Natural killer cell (primary cell): ENCODE measurements at regions not wholly inside any gene's neighbourhood (a gene's known extent, or its start where the extent isn't known, plus 50 kb on each side); places are given as distances from the start of the nearest gene placed in this dataset.

Experiments
- ATAC-seq, 3 donors: fragments of 150-1000 bp in 2 of 3; fragments of 200-7000 bp in 1 of 3; cut with Tn5 transposase; 1 replicate in 1 of 3; 2 replicates in 2 of 3; pipeline ENCODE4 v1.10.0; 2021; ENCODE audit warnings: mild to moderate bottlenecking in 2 of 3, moderate library complexity in 2 of 3
- DNase-seq, 2 donors: peaks; one replicate each; pipeline versions ENCODE4 v3.0.0 to v3.0.0-alpha.2; 2013 to 2021; ENCODE audit warnings: mixed read lengths in 1 of 2
- H3K27ac ChIP-seq: one replicate; pipeline ENCODE4 v1.5.1; 2013; ENCODE audit warnings: mild to moderate bottlenecking, low read length
- H3K27me3 ChIP-seq: one replicate; pipeline ENCODE4 v1.6.1; 2013; ENCODE audit warnings: low read length; ENCODE audit not compliant: control insufficient read depth, insufficient read depth
- H3K36me3 ChIP-seq: one replicate; pipeline ENCODE4 v1.6.1; 2013; ENCODE audit warnings: low read length; ENCODE audit not compliant: control insufficient read depth, insufficient read depth
- H3K4me1 ChIP-seq: one replicate; pipeline ENCODE4 v1.6.1; 2013; ENCODE audit warnings: low read length; ENCODE audit not compliant: control insufficient read depth, insufficient read depth
- H3K4me3 ChIP-seq: one replicate; pipeline ENCODE4 v1.5.1; 2013; ENCODE audit warnings: low read length
- H3K9me3 ChIP-seq: one replicate; pipeline ENCODE4 v1.6.1; 2013; ENCODE audit warnings: low read length; ENCODE audit not compliant: control insufficient read depth, insufficient read depth
- H3K27ac Mint-ChIP-seq, 2 donors: one replicate each; pipeline ENCODE4 v1.8.0; 2022; ENCODE audit warnings: mild to moderate bottlenecking in 2 of 2, mixed read lengths in 2 of 2, moderate library complexity in 1 of 2
- H3K27me3 Mint-ChIP-seq, 2 donors: one replicate each; pipeline ENCODE4 v1.8.0; 2022; ENCODE audit warnings: low read depth in 2 of 2, mixed read lengths in 2 of 2
- H3K36me3 Mint-ChIP-seq: one replicate; pipeline ENCODE4 v1.8.0; 2022; ENCODE audit warnings: mixed read lengths
- H3K4me1 Mint-ChIP-seq, 2 donors: one replicate each; pipeline ENCODE4 v1.8.0; 2022; ENCODE audit warnings: mixed read lengths in 2 of 2
- H3K4me3 Mint-ChIP-seq: one replicate; pipeline ENCODE4 v1.8.0; 2022; ENCODE audit warnings: mild to moderate bottlenecking, moderate library complexity, mixed read lengths
- H3K9me3 Mint-ChIP-seq, 2 donors: one replicate each; pipeline ENCODE4 v1.8.0; 2022; ENCODE audit warnings: mixed read lengths in 2 of 2
- WGBS: methylation state at CpG from one replicate; pipeline ENCODE4 v1.1.7; 2013; ENCODE audit warnings: missing lambda C conversion rate; ENCODE audit not compliant: insufficient coverage; 5-methylcytosine and 5-hydroxymethylcytosine counted together
- intact Hi-C: fragments of 100-400 bp; cut with micrococcal nuclease; formaldehyde crosslinking; loops from one replicate; pipeline ENCODE4 v1.14.2; 2022
- TF ChIP-seq, protein P1 (sequence below): fragments of 200-600 bp; IDR thresholded peaks from one replicate; pipeline ENCODE4 v1.8.0; 2022; ENCODE audit warnings: antibody characterized with exemption

DNA sequence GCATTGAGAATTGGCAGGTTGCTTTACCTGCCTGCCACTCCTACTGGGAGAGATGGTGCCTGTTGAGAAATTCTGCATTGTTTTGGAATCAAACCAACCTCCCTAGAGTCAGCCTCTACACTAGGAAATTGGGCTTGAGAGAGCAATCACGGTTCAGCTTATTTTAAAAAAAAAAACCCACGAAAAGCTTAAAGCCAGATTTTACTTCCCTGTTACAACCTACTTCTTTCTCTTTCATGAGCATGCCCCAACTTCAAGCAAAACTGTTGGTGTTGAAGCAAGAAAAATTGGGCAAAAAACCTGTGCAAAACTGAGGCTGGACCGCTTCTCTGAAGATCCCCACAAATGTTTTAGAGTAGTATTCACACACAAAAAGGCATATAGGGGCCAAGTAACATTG lies 134.6 kb upstream of the ZEB2 start:
- Mint-ChIP-seq H3K4me3 (no peak overlapping the region), H3K27ac (no peak overlapping the region), H3K4me1 (peaks cover 8 to 16% of the 10 kb centered on the region in 2 donors), H3K36me3 (no peaks in the 10 kb centered on the region), H3K27me3 (no peaks in the 10 kb centered on the region), H3K9me3 (no peaks in the 10 kb centered on the region)
- Histone ChIP-seq H3K27me3 (no peaks in the 10 kb centered on the region), H3K4me1 (peaks cover 3% of the 10 kb centered on the region), H3K9me3 (no peaks in the 10 kb centered on the region), H3K36me3 (no peaks in the 10 kb centered on the region), H3K4me3 (no peak overlapping the region), H3K27ac (no peak overlapping the region)
- DNase-seq (no peak), ATAC-seq (no peak)
- intact Hi-C loops, result no loop called here
- TF ChIP-seq, protein P1, sequence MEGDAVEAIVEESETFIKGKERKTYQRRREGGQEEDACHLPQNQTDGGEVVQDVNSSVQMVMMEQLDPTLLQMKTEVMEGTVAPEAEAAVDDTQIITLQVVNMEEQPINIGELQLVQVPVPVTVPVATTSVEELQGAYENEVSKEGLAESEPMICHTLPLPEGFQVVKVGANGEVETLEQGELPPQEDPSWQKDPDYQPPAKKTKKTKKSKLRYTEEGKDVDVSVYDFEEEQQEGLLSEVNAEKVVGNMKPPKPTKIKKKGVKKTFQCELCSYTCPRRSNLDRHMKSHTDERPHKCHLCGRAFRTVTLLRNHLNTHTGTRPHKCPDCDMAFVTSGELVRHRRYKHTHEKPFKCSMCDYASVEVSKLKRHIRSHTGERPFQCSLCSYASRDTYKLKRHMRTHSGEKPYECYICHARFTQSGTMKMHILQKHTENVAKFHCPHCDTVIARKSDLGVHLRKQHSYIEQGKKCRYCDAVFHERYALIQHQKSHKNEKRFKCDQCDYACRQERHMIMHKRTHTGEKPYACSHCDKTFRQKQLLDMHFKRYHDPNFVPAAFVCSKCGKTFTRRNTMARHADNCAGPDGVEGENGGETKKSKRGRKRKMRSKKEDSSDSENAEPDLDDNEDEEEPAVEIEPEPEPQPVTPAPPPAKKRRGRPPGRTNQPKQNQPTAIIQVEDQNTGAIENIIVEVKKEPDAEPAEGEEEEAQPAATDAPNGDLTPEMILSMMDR, result no peak
- 45% methylated on average over 3 of the region's 3 CpGs for WGBS

DNA sequence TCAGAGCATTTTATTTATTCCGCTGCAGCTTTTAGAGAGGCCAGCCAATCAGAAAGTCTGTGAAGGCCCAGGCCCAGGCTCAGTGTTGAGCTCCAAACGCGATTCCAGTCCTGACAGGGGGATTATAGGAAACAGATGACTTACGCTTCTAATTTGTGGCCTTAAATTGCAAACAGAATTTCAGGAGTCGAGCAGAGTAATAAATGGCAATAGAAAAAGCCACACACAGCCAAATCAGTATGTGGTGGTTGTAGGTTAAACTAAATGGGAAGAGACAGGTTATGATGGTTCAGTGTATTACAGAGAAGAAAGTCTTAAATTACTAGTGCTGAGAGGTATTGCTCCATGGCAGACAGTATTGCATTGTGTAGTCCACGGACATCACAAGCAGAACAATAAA lies 131.0 kb upstream of the ZEB2 start:
- H3K9me3 ChIP-seq, result no peaks in the 10 kb centered on the region
- Mint-ChIP-seq H3K36me3 (no peaks in the 10 kb centered on the region), H3K27ac (no peak overlapping the region), H3K4me3 (no peak overlapping the region), H3K27me3 (no peaks in the 10 kb centered on the region), H3K4me1 (peaks cover 0 to 9% of the 10 kb centered on the region in 2 donors), H3K9me3 (no peaks in the 10 kb centered on the region)
- DNase-seq (no peak), ATAC-seq (no peak)
- H3K27me3 ChIP-seq, result no peaks in the 10 kb centered on the region
- no peak overlapping the region for H3K27ac ChIP-seq
- intact Hi-C loops, result no loop called here
- TF ChIP-seq, protein P1, result no peak
- no peak overlapping the region for H3K4me3 ChIP-seq
- H3K36me3 ChIP-seq, result no peaks in the 10 kb centered on the region
- WGBS, result 99% methylated on average over 6 of the region's 6 CpGs
- H3K4me1 ChIP-seq, result no peaks in the 10 kb centered on the region

DNA sequence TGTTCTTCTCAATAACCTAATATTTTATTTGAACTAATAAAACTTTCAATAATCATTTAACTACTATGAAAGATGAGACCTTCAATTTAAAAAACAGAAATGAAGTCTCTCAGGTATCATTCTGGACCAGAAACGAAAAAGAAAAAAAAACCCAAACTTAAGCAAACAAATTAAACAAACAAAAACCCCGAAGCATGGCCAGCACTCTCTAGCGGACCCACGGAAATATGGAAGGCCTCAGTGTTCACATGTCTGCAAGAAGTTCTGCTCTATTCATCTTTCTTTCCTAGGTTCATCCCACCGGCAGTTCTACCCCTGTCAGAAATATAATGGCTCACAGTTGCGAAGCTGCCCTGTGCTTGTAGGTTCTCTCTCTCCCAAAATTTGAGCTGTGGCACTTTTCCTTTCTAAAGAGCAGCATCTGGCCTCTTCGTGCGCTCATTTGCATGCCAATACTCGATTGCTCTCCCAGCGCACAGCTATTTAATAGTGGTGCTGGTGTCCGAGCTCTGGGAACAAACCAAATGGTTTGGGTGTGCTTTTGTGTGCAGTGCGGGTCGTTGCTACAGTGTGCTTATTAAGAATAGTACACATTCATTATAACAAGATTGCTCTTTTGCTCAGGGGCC lies 129.0 kb upstream of the ZEB2 start:
- DNase-seq (no peak), ATAC-seq (no peak)
- Histone ChIP-seq H3K4me1 (no peaks in the 10 kb centered on the region), H3K27me3 (no peaks in the 10 kb centered on the region), H3K4me3 (no peak overlapping the region), H3K27ac (no peak overlapping the region), H3K36me3 (no peaks in the 10 kb centered on the region), H3K9me3 (no peaks in the 10 kb centered on the region)
- intact Hi-C loops, result no loop called here
- no peak overlapping the region for H3K4me3 Mint-ChIP-seq
- H3K27ac Mint-ChIP-seq, result no peak overlapping the region
- no peaks in the 10 kb centered on the region for H3K9me3 Mint-ChIP-seq
- peaks cover 0 to 5% of the 10 kb centered on the region in 2 donors for H3K4me1 Mint-ChIP-seq
- TF ChIP-seq, protein P1, result no peak
- no peaks in the 10 kb centered on the region for H3K36me3 Mint-ChIP-seq
- no peaks in the 10 kb centered on the region for H3K27me3 Mint-ChIP-seq
- WGBS, result 91% methylated on average over 11 of the region's 13 CpGs
